Nephron progenitor cell (in vitro differentiated cells): ENCODE measurements at regions not wholly inside any gene's neighbourhood (a gene's known extent, or its start where the extent isn't known, plus 50 kb on each side); places are given as distances from the start of the nearest gene placed in this dataset.
"Not testable (repeated sequence)": the region's sequence is repeated elsewhere in the genome, so short reads cannot be mapped to it uniquely, and the experiment has no call there.

Source experiments
- DNase-seq: peaks from one replicate; pipeline ENCODE4 v3.0.0; 2021
- H3K27ac Mint-ChIP-seq: 2 replicates; pipeline ENCODE4 v1.8.0; 2021; ENCODE audit warnings: mild to moderate bottlenecking, moderate library complexity, mixed read lengths
- H3K27me3 Mint-ChIP-seq: 2 replicates; pipeline ENCODE4 v1.8.0; 2021; ENCODE audit warnings: mild to moderate bottlenecking, low read depth, mixed read lengths; ENCODE audit not compliant: poor library complexity
- H3K36me3 Mint-ChIP-seq: 2 replicates; pipeline ENCODE4 v1.8.0; 2021; ENCODE audit warnings: low read depth, mixed read lengths
- H3K4me1 Mint-ChIP-seq: 2 replicates; pipeline ENCODE4 v1.8.0; 2021; ENCODE audit warnings: mixed read lengths
- H3K4me3 Mint-ChIP-seq: 2 replicates; pipeline ENCODE4 v1.8.0; 2021; ENCODE audit warnings: mild to moderate bottlenecking, moderate library complexity, mixed read lengths
- H3K9me3 Mint-ChIP-seq: 2 replicates; pipeline ENCODE4 v1.8.0; 2021; ENCODE audit warnings: mild to moderate bottlenecking, moderate library complexity, mixed read lengths
- CTCF ChIP-seq: fragments of 200-600 bp; sonication (generic); IDR thresholded peaks from 2 replicates; pipeline ENCODE4 v1.5.0; 2021; ENCODE audit warnings: antibody characterized with exemption

GRCh38 chr5:126027149-126027548 is 396.1 kb upstream of the GRAMD2B start:
- no peak for DNase-seq
- peaks cover 62% of the 10 kb centered on the region for H3K36me3 Mint-ChIP-seq
- H3K9me3 Mint-ChIP-seq, result peaks cover 65% of the 10 kb centered on the region
- peaks cover 7% of the 10 kb centered on the region for H3K27me3 Mint-ChIP-seq
- no peak for TF ChIP-seq CTCF
- no peak overlapping the region for H3K27ac Mint-ChIP-seq
- H3K4me1 Mint-ChIP-seq, result peaks cover 20% of the 10 kb centered on the region
- H3K4me3 Mint-ChIP-seq, result no peak overlapping the region

- peaks cover 65% of the 10 kb centered on the region for H3K9me3 Mint-ChIP-seq
Observed at GRCh38 chr5:126027652-126028051, 395.6 kb upstream of the GRAMD2B start.

GRCh38 chr5:126028336-126028735 is 394.9 kb upstream of the GRAMD2B start:
- H3K27ac Mint-ChIP-seq, result no peak overlapping the region
- peaks cover 58% of the 10 kb centered on the region for H3K36me3 Mint-ChIP-seq
- H3K4me3 Mint-ChIP-seq, result no peak overlapping the region
- peaks cover 7% of the 10 kb centered on the region for H3K27me3 Mint-ChIP-seq
- no peak for DNase-seq
- H3K9me3 Mint-ChIP-seq, result peaks cover 70% of the 10 kb centered on the region
- H3K4me1 Mint-ChIP-seq, result peaks cover 16% of the 10 kb centered on the region
- TF ChIP-seq CTCF, result no peak

More at GRCh38 chr5:126027652-126028051, 395.6 kb upstream of the GRAMD2B start:
- peaks cover 16% of the 10 kb centered on the region for H3K4me1 Mint-ChIP-seq
- no peak overlapping the region for H3K4me3 Mint-ChIP-seq
- no peak overlapping the region for H3K27ac Mint-ChIP-seq
- no peak for TF ChIP-seq CTCF
- H3K36me3 Mint-ChIP-seq, result peaks cover 58% of the 10 kb centered on the region
- DNase-seq, result no peak
- H3K27me3 Mint-ChIP-seq, result peaks cover 7% of the 10 kb centered on the region

GRCh38 chr5:126029282-126029681 is 393.9 kb upstream of the GRAMD2B start:
- H3K27me3 Mint-ChIP-seq, result not testable (repeated sequence)

GRCh38 chr5:126030698-126031097 is 392.5 kb upstream of the GRAMD2B start:
- Mint-ChIP-seq H3K36me3 (peaks cover 58% of the 10 kb centered on the region), H3K4me3 (no peak overlapping the region), H3K4me1 (no peaks in the 10 kb centered on the region), H3K9me3 (peaks cover 70% of the 10 kb centered on the region), H3K27ac (no peak overlapping the region), H3K27me3 (peaks cover 7% of the 10 kb centered on the region)
- TF ChIP-seq CTCF, result no peak
- no peak for DNase-seq

More at GRCh38 chr5:126029282-126029681, 393.9 kb upstream of the GRAMD2B start:
- DNase-seq, H3K4me3 Mint-ChIP-seq, H3K27ac Mint-ChIP-seq: not testable (repeated sequence)
- peaks cover 58% of the 10 kb centered on the region for H3K36me3 Mint-ChIP-seq
- peaks cover 70% of the 10 kb centered on the region for H3K9me3 Mint-ChIP-seq
- H3K4me1 Mint-ChIP-seq, result peaks cover 12% of the 10 kb centered on the region

- peaks cover 2% of the 10 kb centered on the region for H3K27me3 Mint-ChIP-seq
- TF ChIP-seq CTCF, result no peak
- no peak overlapping the region for H3K27ac Mint-ChIP-seq
- H3K9me3 Mint-ChIP-seq, result peaks cover 60% of the 10 kb centered on the region
- no peak for DNase-seq
- H3K4me1 Mint-ChIP-seq, result no peaks in the 10 kb centered on the region
- no peak overlapping the region for H3K4me3 Mint-ChIP-seq
- H3K36me3 Mint-ChIP-seq, result peaks cover 51% of the 10 kb centered on the region
Observed at GRCh38 chr5:126031989-126032716, 391.1 kb upstream of the GRAMD2B start.
